ENCODE measurements at regions not wholly inside any gene's neighbourhood (a gene's known extent, or its start where the extent isn't known, plus 50 kb on each side); places are given as distances from the start of the nearest gene placed in this dataset.
A peak's percentile ranks its signal among the peaks of the same experiment; 100 is the strongest.
"Not testable (repeated sequence)": the region's sequence is repeated elsewhere in the genome, so short reads cannot be mapped to it uniquely, and the experiment has no call there.

DNA sequence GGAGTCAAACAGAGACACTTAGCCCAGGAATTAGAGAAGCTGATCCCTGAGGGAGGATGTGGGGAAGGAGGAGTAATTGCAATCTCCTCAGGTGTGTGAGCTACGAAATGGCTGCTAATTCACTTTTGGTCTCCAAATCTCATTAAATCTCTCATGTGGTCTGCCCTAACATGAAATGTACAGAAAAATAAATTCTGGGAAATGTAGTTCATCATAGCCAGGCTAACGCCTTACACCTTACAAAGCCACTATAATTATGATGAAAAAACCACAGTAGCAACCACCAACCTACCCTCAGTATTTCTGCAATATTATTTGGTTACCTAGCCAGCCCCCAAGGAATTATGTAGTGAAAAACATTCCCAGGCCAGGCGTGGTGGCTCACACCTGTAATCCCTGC lies 354.0 kb downstream of the TMEM167A start:
- Histone ChIP-seq H3K27ac (ENCODE audit: low read depth, low read length) (no peak overlapping the region), H3K9me3 (ENCODE audit: control insufficient read depth, insufficient read depth, low read length) (no peaks in the 10 kb centered on the region), H3K9ac (ENCODE audit: low read depth, low read length) (no peak overlapping the region), H3K4me3 (ENCODE audit: low read depth, low read length) (no peak overlapping the region), H3K4me1 (ENCODE audit: control insufficient read depth, insufficient read depth, low read length) (peaks cover 11% of the 10 kb centered on the region), H3K27me3 (ENCODE audit: control insufficient read depth, insufficient read depth, low read length) (no peaks in the 10 kb centered on the region), H3K36me3 (ENCODE audit: control insufficient read depth, insufficient read depth, low read length) (no peaks in the 10 kb centered on the region)

DNA sequence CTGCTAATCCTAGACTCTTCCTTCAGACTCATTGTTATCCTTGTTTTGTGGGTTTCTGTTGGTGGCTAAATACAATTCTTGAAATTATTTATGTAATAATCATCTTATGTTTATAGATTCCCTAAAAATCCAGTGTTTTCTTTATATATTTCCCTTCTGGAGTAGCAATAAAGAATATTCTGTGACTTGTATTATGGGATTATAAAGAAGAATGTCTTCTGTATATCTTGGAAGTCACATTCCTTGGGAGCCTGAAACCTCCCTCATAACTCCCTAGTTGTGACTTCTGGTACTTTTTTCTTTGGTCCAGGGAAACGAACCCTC lies 356.1 kb downstream of the TMEM167A start:
- no peak overlapping the region for H3K4me3 ChIP-seq (ENCODE audit: low read depth, low read length)
- H3K9ac ChIP-seq (ENCODE audit: low read depth, low read length) = no peak overlapping the region
- H3K4me1 ChIP-seq (ENCODE audit: control insufficient read depth, insufficient read depth, low read length) = peaks cover 11% of the 10 kb centered on the region
- H3K27me3 ChIP-seq (ENCODE audit: control insufficient read depth, insufficient read depth, low read length) = no peaks in the 10 kb centered on the region
- no peak overlapping the region for H3K27ac ChIP-seq (ENCODE audit: low read depth, low read length)
- H3K36me3 ChIP-seq (ENCODE audit: control insufficient read depth, insufficient read depth, low read length) = no peaks in the 10 kb centered on the region
- H3K9me3 ChIP-seq (ENCODE audit: control insufficient read depth, insufficient read depth, low read length) = no peaks in the 10 kb centered on the region

DNA sequence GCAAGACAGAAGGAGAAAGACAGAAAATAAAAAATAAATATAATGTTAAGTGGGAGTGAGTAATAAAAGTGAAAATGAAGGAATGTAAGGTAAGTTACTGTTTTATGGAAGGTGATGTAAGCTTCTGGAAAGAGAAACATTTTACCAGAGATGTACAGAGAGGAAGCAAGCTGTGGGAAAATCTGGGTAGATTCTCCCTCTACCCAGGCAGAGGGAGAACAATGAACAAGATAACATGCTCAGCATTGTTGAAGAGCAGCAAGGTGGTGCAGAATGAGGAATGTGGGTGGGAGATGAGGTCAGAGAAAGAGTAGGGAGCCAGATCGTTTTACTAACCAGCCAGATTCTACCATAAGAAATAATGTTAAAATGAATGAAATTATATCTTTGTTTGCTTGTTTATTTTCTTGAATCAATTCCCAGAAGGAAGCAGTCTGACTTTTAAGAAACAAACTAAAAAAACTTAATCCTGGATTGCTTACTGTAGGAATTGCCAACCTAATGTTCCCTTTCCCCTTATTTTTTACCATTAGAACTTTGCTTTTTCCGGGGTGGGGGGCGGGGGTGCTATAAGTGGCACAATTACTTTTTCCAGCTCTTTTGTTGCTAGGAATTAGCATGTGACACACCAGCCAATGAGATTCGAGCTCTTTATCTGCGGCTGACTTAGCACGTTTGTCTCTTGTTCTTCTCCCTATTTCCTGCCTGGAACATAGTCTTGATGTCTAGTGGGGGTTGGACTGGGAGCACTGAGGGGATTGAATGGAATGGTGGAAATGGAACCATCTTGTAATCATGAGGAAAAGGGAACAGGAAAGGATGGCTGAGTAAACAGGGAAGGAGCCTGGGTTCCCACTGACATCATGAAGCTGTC lies 356.7 kb downstream of the TMEM167A start:
- Histone ChIP-seq H3K9ac (ENCODE audit: low read depth, low read length) (no peak overlapping the region), H3K4me1 (ENCODE audit: control insufficient read depth, insufficient read depth, low read length) (peaks cover 11% of the 10 kb centered on the region), H3K9me3 (ENCODE audit: control insufficient read depth, insufficient read depth, low read length) (no peaks in the 10 kb centered on the region), H3K27me3 (ENCODE audit: control insufficient read depth, insufficient read depth, low read length) (no peaks in the 10 kb centered on the region), H3K27ac (ENCODE audit: low read depth, low read length) (peak overlapping the region; percentile 6), H3K36me3 (ENCODE audit: control insufficient read depth, insufficient read depth, low read length) (no peaks in the 10 kb centered on the region), H3K4me3 (ENCODE audit: low read depth, low read length) (no peak overlapping the region)

DNA sequence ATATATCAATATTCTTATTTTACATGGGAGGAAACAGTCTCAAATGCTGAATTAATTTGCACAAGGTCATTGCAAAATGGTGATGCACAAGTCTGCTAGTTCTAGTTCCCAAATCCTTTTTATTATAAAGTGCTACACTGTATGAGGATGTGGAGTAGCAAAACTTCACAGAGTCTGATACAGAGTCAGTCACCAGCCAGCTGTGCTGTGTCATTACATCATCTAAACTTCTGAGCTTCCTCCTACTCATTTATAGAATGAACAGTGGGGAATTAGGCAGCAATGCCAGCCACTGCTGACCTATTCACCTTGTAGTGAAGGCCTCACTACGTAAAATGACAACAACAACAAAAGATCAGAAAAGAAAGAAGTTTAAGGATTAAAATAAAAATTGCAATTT lies 357.8 kb downstream of the TMEM167A start:
- Histone ChIP-seq H3K9ac (ENCODE audit: low read depth, low read length) (no peak overlapping the region), H3K27ac (ENCODE audit: low read depth, low read length) (no peak overlapping the region), H3K27me3 (ENCODE audit: control insufficient read depth, insufficient read depth, low read length) (no peaks in the 10 kb centered on the region), H3K4me1 (ENCODE audit: control insufficient read depth, insufficient read depth, low read length) (peaks cover 11% of the 10 kb centered on the region), H3K4me3 (ENCODE audit: low read depth, low read length) (no peak overlapping the region), H3K9me3 (ENCODE audit: control insufficient read depth, insufficient read depth, low read length) (no peaks in the 10 kb centered on the region), H3K36me3 (ENCODE audit: control insufficient read depth, insufficient read depth, low read length) (no peaks in the 10 kb centered on the region)

DNA sequence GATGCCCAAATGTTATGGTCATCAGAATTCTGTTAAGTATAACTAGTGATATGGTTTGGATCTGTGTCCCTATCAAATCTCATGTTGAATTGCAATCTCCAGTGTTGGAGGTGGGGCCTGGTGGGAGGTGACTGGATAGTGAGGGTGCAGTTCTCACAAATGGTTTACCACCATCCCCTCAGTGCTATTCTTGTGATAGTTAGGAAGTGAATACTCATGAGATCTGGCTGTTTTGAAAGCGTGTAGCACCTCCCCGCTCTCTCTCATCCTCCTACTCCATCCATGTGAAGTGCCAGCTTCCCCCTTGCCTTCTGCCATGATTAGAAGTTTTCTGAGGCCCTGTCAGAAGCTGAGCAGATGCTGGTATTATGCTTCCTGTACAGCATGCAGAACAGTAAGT lies 359.5 kb downstream of the TMEM167A start:
- Histone ChIP-seq H3K9ac (ENCODE audit: low read depth, low read length) (no peak overlapping the region), H3K4me3 (ENCODE audit: low read depth, low read length) (no peak overlapping the region), H3K27ac (ENCODE audit: low read depth, low read length) (no peak overlapping the region), H3K36me3 (ENCODE audit: control insufficient read depth, insufficient read depth, low read length) (no peaks in the 10 kb centered on the region), H3K9me3 (ENCODE audit: control insufficient read depth, insufficient read depth, low read length) (no peaks in the 10 kb centered on the region; the same call in 1 of the 2 replicates), H3K4me1 (ENCODE audit: control insufficient read depth, insufficient read depth, low read length) (peaks cover 11% of the 10 kb centered on the region), H3K27me3 (ENCODE audit: control insufficient read depth, insufficient read depth, low read length) (no peaks in the 10 kb centered on the region)

DNA sequence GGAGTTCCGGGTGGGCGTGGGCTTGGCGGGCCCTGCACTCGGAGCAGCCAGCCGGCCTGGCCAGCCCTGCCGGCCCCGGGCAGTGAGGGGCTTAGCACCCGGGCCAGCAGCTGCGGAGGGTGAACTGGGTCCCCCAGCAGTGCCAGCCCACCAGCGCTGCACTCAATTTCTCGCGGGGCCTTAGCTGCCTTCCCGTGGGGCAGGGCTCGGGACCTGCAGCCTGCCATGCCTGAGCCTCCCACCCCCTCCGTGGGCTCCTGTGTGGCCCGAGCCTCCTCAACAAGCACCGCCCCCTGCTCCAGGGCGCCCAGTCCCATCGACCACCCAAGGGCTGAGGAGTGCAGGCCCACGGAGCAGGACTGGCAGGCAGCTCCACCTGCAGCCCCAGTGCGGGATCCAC lies 362.5 kb downstream of the TMEM167A start:
- H3K9ac ChIP-seq (ENCODE audit: low read depth, low read length); H3K36me3 ChIP-seq (ENCODE audit: control insufficient read depth, insufficient read depth, low read length); H3K4me1 ChIP-seq (ENCODE audit: control insufficient read depth, insufficient read depth, low read length); H3K9me3 ChIP-seq (ENCODE audit: control insufficient read depth, insufficient read depth, low read length); H3K4me3 ChIP-seq (ENCODE audit: low read depth, low read length); H3K27ac ChIP-seq (ENCODE audit: low read depth, low read length); H3K27me3 ChIP-seq (ENCODE audit: control insufficient read depth, insufficient read depth, low read length): not testable (repeated sequence)

DNA sequence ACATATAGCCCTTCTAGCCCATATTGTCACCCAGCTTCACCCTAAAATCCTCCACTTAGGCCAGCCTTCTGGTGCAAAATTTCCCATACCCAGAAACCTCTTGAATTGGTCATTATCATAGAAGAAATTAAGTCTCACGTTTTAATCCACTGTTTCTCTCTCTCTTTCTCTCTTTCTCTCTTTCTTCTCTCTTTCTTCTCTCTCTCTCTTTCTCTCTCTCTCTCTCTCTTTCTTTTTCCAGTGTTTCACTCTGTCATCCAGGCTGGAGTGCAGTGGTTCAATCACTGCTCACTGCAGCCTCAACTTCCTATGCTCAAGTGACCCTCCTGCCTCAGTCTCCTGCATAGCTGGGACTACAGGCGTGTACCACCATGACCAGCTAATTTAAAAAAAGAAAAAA lies 363.4 kb downstream of the TMEM167A start:
- Histone ChIP-seq H3K27ac (ENCODE audit: low read depth, low read length) (no peak overlapping the region), H3K27me3 (ENCODE audit: control insufficient read depth, insufficient read depth, low read length) (no peaks in the 10 kb centered on the region), H3K9ac (ENCODE audit: low read depth, low read length) (no peak overlapping the region), H3K4me1 (ENCODE audit: control insufficient read depth, insufficient read depth, low read length) (peaks cover 5% of the 10 kb centered on the region; the same call in 1 of the 2 replicates), H3K9me3 (ENCODE audit: control insufficient read depth, insufficient read depth, low read length) (no peaks in the 10 kb centered on the region; the same call in 1 of the 2 replicates), H3K4me3 (ENCODE audit: low read depth, low read length) (no peak overlapping the region), H3K36me3 (ENCODE audit: control insufficient read depth, insufficient read depth, low read length) (no peaks in the 10 kb centered on the region)

DNA sequence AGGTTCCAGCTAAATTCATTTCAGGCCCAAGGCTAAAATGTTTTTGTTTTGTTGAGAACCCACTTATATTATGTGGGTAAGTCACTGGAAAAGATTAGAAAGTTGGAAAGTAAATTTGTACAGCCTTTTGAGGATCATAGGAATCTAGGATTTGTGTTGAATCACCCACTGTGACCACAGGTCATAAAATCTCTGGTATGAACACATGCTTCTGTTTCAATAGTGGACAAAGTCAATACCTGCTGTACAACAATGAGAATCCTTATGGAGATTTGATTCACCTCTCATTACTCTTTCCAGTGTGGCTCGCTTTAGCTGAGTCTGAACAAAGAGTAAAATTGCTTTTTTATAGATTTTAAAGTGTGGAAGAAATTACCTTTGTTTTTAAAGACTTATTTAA lies 369.5 kb downstream of the TMEM167A start:
- no peak overlapping the region for H3K4me3 ChIP-seq (ENCODE audit: low read depth, low read length)
- no peaks in the 10 kb centered on the region for H3K27me3 ChIP-seq (ENCODE audit: control insufficient read depth, insufficient read depth, low read length)
- no peaks in the 10 kb centered on the region for H3K9me3 ChIP-seq (ENCODE audit: control insufficient read depth, insufficient read depth, low read length)
- no peaks in the 10 kb centered on the region for H3K36me3 ChIP-seq (ENCODE audit: control insufficient read depth, insufficient read depth, low read length)
- H3K27ac ChIP-seq (ENCODE audit: low read depth, low read length) = no peak overlapping the region
- no peak overlapping the region for H3K9ac ChIP-seq (ENCODE audit: low read depth, low read length)
- H3K4me1 ChIP-seq (ENCODE audit: control insufficient read depth, insufficient read depth, low read length) = peaks cover 5% of the 10 kb centered on the region; the same call in 1 of the 2 replicates

DNA sequence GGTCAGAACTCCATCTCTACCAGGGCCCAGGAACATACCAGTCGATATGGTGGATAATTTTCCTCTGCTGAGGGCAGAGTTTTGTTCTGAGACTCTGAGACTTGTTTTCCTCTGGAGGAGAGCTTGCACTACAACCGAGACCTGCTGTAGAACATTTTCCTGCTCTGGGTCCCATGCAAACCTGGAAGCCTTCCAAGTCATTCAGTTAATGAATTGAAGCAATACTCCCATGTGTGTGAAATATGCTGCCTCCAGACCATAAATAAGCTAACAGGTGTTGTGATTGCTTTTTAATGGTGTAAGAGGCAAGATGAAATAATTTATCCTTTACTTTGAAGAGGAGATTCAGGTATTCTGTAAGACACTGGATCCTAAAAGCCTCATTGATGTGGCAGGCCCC lies 372.8 kb downstream of the TMEM167A start:
- H3K36me3 ChIP-seq (ENCODE audit: control insufficient read depth, insufficient read depth, low read length) = no peaks in the 10 kb centered on the region
- H3K4me3 ChIP-seq (ENCODE audit: low read depth, low read length) = no peak overlapping the region
- H3K4me1 ChIP-seq (ENCODE audit: control insufficient read depth, insufficient read depth, low read length) = no peaks in the 10 kb centered on the region
- H3K9me3 ChIP-seq (ENCODE audit: control insufficient read depth, insufficient read depth, low read length) = no peaks in the 10 kb centered on the region
- no peak overlapping the region for H3K27ac ChIP-seq (ENCODE audit: low read depth, low read length)
- H3K27me3 ChIP-seq (ENCODE audit: control insufficient read depth, insufficient read depth, low read length) = no peaks in the 10 kb centered on the region
- no peak overlapping the region for H3K9ac ChIP-seq (ENCODE audit: low read depth, low read length)

DNA sequence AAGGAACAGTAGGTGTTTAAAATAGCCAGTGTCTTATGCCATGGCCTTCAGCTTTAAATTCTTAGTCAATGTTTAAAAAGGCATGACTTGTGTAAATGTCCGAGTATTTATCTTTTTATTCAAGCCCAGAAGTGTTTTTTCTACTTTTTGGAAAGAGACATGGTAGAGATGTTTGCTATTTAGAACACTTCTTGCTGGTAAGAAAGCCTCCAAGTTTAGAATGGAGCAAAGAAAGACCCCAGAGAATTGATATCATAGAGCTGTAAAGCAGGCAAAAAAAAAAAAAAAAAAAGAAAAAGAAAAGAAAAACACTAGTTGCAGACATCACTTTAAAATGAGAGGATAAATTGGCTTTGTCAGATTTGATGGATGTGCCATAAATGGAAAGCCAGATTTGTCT lies 375.1 kb downstream of the TMEM167A start:
- H3K27ac ChIP-seq (ENCODE audit: low read depth, low read length) = no peak overlapping the region
- H3K4me3 ChIP-seq (ENCODE audit: low read depth, low read length) = no peak overlapping the region
- no peaks in the 10 kb centered on the region for H3K9me3 ChIP-seq (ENCODE audit: control insufficient read depth, insufficient read depth, low read length)
- H3K27me3 ChIP-seq (ENCODE audit: control insufficient read depth, insufficient read depth, low read length) = no peaks in the 10 kb centered on the region
- H3K9ac ChIP-seq (ENCODE audit: low read depth, low read length) = no peak overlapping the region
- no peaks in the 10 kb centered on the region for H3K36me3 ChIP-seq (ENCODE audit: control insufficient read depth, insufficient read depth, low read length)
- peaks cover 7% of the 10 kb centered on the region; the same call in 1 of the 2 replicates for H3K4me1 ChIP-seq (ENCODE audit: control insufficient read depth, insufficient read depth, low read length)

DNA sequence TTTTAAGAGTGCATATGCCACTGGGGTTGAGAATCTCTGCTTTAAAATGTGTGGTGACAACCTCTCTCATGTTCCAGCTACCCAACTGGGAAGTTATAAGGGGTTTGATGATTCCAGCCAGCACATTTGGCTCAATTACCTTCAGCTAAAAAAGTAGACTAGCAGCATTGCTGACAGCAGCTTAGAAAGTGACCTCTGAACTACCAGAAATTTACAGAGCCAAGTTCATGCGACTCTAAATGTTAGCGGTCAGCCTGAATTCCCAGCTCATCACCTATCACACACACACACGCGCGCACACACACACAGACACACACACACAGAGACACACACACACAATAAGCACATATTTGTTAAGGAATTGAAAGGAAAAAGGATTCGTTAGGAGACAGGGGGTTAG lies 377.5 kb downstream of the TMEM167A start:
- H3K9ac ChIP-seq (ENCODE audit: low read depth, low read length) = no peak overlapping the region
- H3K27me3 ChIP-seq (ENCODE audit: control insufficient read depth, insufficient read depth, low read length) = no peaks in the 10 kb centered on the region
- peaks cover 7% of the 10 kb centered on the region; the same call in 1 of the 2 replicates for H3K4me1 ChIP-seq (ENCODE audit: control insufficient read depth, insufficient read depth, low read length)
- no peaks in the 10 kb centered on the region for H3K9me3 ChIP-seq (ENCODE audit: control insufficient read depth, insufficient read depth, low read length)
- no peak overlapping the region for H3K4me3 ChIP-seq (ENCODE audit: low read depth, low read length)
- no peaks in the 10 kb centered on the region for H3K36me3 ChIP-seq (ENCODE audit: control insufficient read depth, insufficient read depth, low read length)
- no peak overlapping the region for H3K27ac ChIP-seq (ENCODE audit: low read depth, low read length)
